Activated CD4-positive, alpha-beta T cell treated with anti-CD3 and anti-CD28 coated beads, Interleukin-2, amount 50 U/mL, for 24 hours (primary cell): ENCODE measurements at regions not wholly inside any gene's neighbourhood (a gene's known extent, or its start where the extent isn't known, plus 50 kb on each side); places are given as distances from the start of the nearest gene placed in this dataset.

Experiments
- DNase-seq, 2 donors: peaks; one replicate each; pipeline ENCODE4 v3.0.0-alpha.2; 2020; ENCODE audit warnings: low read depth in 1 of 2, low spot score in 1 of 2

- no peak for DNase-seq
Observed at GRCh38 chr2:47266939-47267710, 90.8 kb upstream of the CALM2 start.

GRCh38 chr2:47265751-47266231 is 89.5 kb upstream of the CALM2 start:
- no peak for DNase-seq

- DNase-seq: no peak
Observed at GRCh38 chr2:47265158-47265557, 88.8 kb upstream of the CALM2 start.

DNA sequence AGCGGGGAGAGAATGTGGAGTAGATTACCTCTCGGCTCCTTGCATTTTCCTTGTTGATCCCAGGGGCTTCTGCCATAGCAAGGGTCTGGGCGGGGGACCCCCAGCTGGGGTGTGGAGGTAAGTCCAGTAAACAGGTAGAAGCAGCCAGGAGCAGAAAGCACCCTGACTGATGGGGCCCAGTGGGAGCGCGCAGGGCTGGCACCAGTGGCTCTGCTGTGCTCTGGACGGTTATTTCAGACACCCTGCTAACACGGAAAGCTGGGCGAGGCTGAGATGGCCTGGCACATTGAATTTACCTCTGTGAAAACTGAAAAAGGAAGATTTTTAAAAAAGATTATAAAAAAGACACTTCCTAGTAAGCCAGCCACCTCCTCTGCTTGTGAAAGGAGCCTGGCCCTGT is 88.4 kb upstream of the CALM2 start:
- no peak for DNase-seq

DNA sequence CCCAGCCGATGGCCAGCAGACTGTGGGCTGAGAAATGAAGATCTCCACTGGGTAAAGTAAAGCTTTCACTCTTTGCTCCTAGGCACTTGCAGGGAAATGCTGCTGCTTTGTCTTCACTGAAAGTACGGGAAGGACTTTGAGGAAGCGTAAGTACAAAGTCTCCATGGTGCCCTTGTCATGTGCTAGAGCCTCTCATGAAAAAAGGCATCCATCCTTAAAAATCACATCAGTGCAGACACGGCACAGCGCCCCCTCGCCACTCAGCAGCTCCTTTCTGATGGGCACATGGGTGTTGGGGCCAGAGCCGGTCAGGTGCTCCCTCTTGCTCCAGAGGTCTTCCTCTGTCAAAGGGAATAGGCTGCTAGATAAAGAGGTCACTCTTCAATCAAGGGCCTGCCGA is 87.8 kb upstream of the CALM2 start:
- DNase-seq: no peak

DNA sequence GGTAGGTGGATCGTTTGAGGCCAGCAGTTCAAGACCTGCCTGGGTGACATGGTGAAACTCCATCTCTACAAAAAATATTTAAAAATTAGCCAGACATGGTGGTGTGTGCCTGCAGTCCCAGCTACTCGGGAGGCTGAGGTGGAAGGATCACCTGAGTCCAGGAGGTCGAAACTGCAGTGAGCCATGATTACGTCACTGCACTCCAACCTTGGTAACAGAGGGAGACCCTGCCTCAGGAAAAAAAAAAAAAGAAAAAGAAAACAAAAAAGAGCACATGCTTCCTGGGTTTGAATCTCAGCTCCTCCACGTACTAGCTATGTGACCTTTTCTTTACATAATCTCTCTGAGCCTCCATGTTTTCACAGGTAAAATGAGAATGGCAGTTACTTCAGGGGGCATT is 86.3 kb upstream of the CALM2 start:
- DNase-seq: no peak

GRCh38 chr2:47260971-47261370 is 84.7 kb upstream of the CALM2 start:
- DNase-seq: no peak

DNA sequence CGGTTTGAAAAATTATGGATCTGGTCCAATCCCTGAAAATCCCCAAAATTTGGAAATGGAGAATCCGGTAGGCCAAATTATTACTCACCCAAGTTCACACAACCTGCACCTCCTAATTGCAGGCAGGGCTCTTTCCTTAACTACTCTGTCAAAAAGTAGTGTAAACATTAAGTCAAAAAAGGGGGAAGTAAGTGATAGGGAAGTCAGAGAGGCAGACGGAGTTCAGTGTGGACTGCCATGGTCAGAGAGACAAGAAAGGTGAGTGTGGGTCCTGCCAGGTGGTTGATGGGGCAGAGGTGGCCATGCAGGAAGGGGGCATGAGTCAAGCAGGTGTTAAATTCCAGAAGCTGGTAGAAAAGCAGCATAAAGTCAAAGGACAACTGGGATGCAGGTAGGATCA is 83.5 kb upstream of the CALM2 start:
- DNase-seq: no peak

DNA sequence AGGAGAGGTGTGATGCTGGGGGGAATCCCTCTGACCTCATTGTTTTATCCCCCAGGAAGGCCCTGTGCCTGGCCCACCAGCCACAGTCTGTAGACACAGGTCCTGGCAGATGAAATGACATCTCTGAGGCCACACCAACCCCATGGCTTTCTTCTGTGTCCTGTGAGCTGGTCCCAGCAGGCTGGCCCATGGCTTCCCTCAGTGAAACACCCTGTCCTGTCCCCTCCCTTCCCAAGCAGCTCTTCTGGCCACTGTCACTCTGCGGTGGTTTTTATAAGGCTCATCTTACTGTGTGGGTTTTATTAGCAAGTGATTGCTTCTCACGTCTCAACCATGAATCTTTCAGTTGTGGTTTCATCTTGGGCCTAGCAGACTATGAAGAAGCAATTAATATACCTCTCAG is 81.6 kb upstream of the CALM2 start:
- DNase-seq: no peak

GRCh38 chr2:47256416-47257087 is 80.2 kb upstream of the CALM2 start:
- DNase-seq: no peak

GRCh38 chr2:47255794-47256193 is 79.5 kb upstream of the CALM2 start:
- no peak for DNase-seq

DNA sequence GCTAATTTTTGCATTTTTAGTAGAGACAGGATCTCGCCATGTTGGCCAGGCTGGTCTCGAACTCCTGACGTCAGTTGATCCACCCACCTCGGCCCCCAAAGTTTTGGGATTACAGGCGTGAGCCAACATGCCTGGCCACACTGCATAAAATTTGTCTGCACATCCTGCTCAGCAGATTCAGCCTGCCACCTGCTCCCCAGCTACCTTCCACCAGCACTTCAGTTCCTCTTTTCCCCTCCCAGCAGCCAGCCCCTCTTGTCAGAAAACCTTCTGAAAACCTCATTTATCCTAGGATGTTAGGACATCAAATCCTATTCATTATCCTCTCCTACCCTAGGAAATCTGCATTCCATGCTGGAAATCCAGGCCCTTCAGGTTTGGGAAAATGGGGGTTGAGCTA is 78.2 kb upstream of the CALM2 start:
- no peak for DNase-seq

- no peak for DNase-seq
Observed at GRCh38 chr2:47253447-47253846, 77.1 kb upstream of the CALM2 start.

- no peak for DNase-seq
Observed at GRCh38 chr2:47251404-47251675, 75.0 kb upstream of the CALM2 start.

GRCh38 chr2:47250586-47251403 is 74.5 kb upstream of the CALM2 start:
- DNase-seq: no peak

DNA sequence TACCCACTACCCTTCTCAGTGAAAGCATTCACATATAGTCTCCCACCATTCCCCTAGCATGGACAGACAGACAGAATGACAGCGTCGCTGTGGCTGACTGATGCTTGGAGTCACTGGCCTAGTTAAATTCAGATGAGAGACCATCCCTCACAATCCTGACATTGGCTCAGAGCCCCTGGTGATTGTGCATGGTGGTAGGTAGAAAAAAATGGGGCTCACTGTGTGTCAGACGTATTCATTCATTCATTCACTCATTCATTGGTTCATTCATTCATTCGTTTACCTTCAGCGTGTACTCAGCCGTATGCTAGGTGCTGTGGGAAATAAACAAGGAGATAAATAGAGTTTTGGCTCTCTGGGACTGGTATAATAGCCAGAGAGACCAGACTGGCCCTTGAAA is 73.6 kb upstream of the CALM2 start:
- DNase-seq: no peak

GRCh38 chr2:47249157-47249900 is 73.0 kb upstream of the CALM2 start:
- DNase-seq: no peak

DNA sequence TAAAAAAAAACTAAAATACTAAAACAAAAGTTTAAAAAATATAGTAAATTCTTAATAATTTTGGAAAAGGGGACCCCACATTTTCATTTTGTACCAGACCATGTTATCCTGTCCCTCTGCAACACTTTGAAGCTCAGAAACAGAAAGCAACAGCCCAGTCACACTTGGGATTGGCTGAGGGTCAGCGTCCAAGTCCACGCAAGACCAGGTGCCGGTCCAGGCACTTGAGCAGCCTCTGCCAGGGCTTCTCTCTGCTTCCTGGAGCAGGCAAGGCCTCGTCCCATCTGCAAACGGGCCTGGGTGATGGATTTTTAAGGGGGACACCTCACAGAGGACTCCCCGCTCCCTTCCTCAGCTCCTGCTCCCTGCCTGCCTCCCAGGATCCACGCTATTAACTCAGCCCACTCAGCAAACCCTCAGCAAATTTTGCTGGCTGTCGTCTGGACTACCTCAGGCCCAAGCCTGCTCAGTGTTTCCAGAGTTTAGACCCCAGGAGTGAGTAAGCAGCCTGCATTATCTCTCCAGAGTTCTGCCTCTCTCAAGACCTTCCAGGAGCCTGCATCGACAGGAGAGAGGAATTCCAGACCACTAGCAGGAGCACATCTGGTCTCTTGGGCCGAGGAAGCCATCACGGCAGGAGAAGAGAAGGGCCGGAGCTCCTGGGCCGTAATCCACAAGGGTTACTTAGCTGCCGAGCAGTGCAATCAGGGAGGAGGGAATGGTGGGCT is 67.4 kb upstream of the CALM2 start:
- DNase-seq: no peak

DNA sequence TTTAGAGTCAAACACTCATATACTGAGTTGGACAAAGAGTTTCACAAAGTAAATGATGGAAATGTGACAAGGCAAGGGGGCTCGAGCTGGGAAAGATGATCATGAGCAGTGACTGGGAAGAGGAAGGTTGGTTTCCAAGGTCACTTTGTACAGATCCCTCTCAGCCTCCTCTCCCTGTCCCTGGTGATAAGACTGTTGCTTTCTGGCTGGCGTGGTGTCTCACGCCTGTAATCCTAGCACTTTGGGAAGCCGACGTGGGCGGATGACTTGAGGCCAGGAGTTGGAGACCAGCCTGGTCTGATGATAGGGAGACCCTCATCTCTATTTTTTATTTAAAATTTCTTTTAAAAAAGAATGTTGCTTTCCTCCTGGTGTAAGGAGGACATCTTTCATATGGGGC is 65.4 kb upstream of the CALM2 start:
- no peak for DNase-seq

GRCh38 chr2:47239119-47239969 is 63.0 kb upstream of the CALM2 start:
- no peak for DNase-seq
